Jurkat, Clone E6-1 (cell line): ENCODE measurements at regions not wholly inside any gene's neighbourhood (a gene's known extent, or its start where the extent isn't known, plus 50 kb on each side); places are given as distances from the start of the nearest gene placed in this dataset.
A peak's percentile ranks its signal among the peaks of the same experiment; 100 is the strongest.
"Not testable (repeated sequence)": the region's sequence is repeated elsewhere in the genome, so short reads cannot be mapped to it uniquely, and the experiment has no call there.

ENCODE experiments used
- DNase-seq: peaks from one replicate; pipeline ENCODE4 v3.0.0-alpha.2; 2011; ENCODE audit warnings: low read depth, low spot score
- H3K4me3 ChIP-seq: 2 replicates; pipeline ENCODE4 v1.5.1; 2011; ENCODE audit warnings: mild to moderate bottlenecking, low read length, control low read depth, moderate library complexity

GRCh38 chr9:95788521-95788991 lies 86.9 kb upstream of the ERCC6L2 start:
- no peak overlapping the region for H3K4me3 ChIP-seq
- no peak for DNase-seq

- DNase-seq: no peak
These were observed 87.5 kb upstream of the ERCC6L2 start for GRCh38 chr9:95788021-95788420.

GRCh38 chr9:95785209-95785608 lies 90.3 kb upstream of the ERCC6L2 start:
- no peak for DNase-seq
- H3K4me3 ChIP-seq: no peak overlapping the region

More at GRCh38 chr9:95788021-95788420, 87.5 kb upstream of the ERCC6L2 start:
- no peak overlapping the region for H3K4me3 ChIP-seq

GRCh38 chr9:95784318-95784717 lies 91.2 kb upstream of the ERCC6L2 start:
- H3K4me3 ChIP-seq: no peak overlapping the region
- DNase-seq: no peak

- DNase-seq: no peak
- H3K4me3 ChIP-seq: no peak overlapping the region
These were observed 92.0 kb upstream of the ERCC6L2 start for GRCh38 chr9:95783426-95783975.

- no peak overlapping the region for H3K4me3 ChIP-seq
- no peak for DNase-seq
These were observed 94.7 kb upstream of the ERCC6L2 start for GRCh38 chr9:95780751-95781150.

GRCh38 chr9:95780121-95780520 lies 95.4 kb upstream of the ERCC6L2 start:
- DNase-seq: no peak
- no peak overlapping the region for H3K4me3 ChIP-seq

GRCh38 chr9:95779597-95779996 lies 95.9 kb upstream of the ERCC6L2 start:
- not testable (repeated sequence) for DNase-seq, H3K4me3 ChIP-seq

GRCh38 chr9:95778957-95779356 lies 96.5 kb upstream of the ERCC6L2 start:
- no peak for DNase-seq
- no peak overlapping the region for H3K4me3 ChIP-seq

- H3K4me3 ChIP-seq: no peak overlapping the region
- no peak for DNase-seq
These were observed 98.4 kb upstream of the ERCC6L2 start for GRCh38 chr9:95777136-95777535.

- no peak overlapping the region for H3K4me3 ChIP-seq
- no peak for DNase-seq
These were observed 99.3 kb upstream of the ERCC6L2 start for GRCh38 chr9:95776176-95776575.

GRCh38 chr9:95775191-95775590 lies 100.3 kb upstream of the ERCC6L2 start:
- no peak overlapping the region for H3K4me3 ChIP-seq
- DNase-seq: no peak

- no peak for DNase-seq
- H3K4me3 ChIP-seq: no peak overlapping the region
These were observed 102.5 kb upstream of the ERCC6L2 start for GRCh38 chr9:95773053-95773418.

GRCh38 chr9:95772320-95773052 lies 103.0 kb upstream of the ERCC6L2 start:
- no peak overlapping the region for H3K4me3 ChIP-seq
- peak; percentile 37 for DNase-seq

- no peak overlapping the region for H3K4me3 ChIP-seq
- DNase-seq: no peak
These were observed 103.8 kb upstream of the ERCC6L2 start for GRCh38 chr9:95771556-95772246.

GRCh38 chr9:95770653-95771131 lies 104.8 kb upstream of the ERCC6L2 start:
- no peak for DNase-seq
- no peak overlapping the region for H3K4me3 ChIP-seq

- H3K4me3 ChIP-seq: no peak overlapping the region
- no peak for DNase-seq
These were observed 105.5 kb upstream of the ERCC6L2 start for GRCh38 chr9:95769909-95770433.

- DNase-seq: no peak
- no peak overlapping the region for H3K4me3 ChIP-seq
These were observed 106.0 kb upstream of the ERCC6L2 start for GRCh38 chr9:95769473-95769872.

GRCh38 chr9:95766906-95767305 lies 108.6 kb upstream of the ERCC6L2 start:
- H3K4me3 ChIP-seq: no peak overlapping the region
- DNase-seq: no peak
